T-helper 2 cell treated with Interferon-gamma antibody and Interleukin-4, amounts not matched to agents 5 μg/mL and 100 μg/mL, for 36 hours (primary cell): ENCODE measurements at regions not wholly inside any gene's neighbourhood (a gene's known extent, or its start where the extent isn't known, plus 50 kb on each side); places are given as distances from the start of the nearest gene placed in this dataset.
"Not testable (repeated sequence)": the region's sequence is repeated elsewhere in the genome, so short reads cannot be mapped to it uniquely, and the experiment has no call there.

ENCODE experiments used
- DNase-seq: peaks from one replicate; pipeline ENCODE4 v3.0.0; 2021; ENCODE audit warnings: low spot score
- H3K27ac Mint-ChIP-seq: one replicate; pipeline ENCODE4 v1.8.0; 2021; ENCODE audit warnings: mild to moderate bottlenecking, mixed read lengths
- H3K27me3 Mint-ChIP-seq: one replicate; pipeline ENCODE4 v1.8.0; 2021; ENCODE audit warnings: low read depth, mixed read lengths
- H3K36me3 Mint-ChIP-seq: one replicate; pipeline ENCODE4 v1.8.0; 2021; ENCODE audit warnings: low read depth, mixed read lengths
- H3K4me1 Mint-ChIP-seq: one replicate; pipeline ENCODE4 v1.8.0; 2021; ENCODE audit warnings: low read depth, mixed read lengths
- H3K4me3 Mint-ChIP-seq: one replicate; pipeline ENCODE4 v1.8.0; 2022; ENCODE audit warnings: mild to moderate bottlenecking, moderate library complexity, mixed read lengths
- H3K9me3 Mint-ChIP-seq: one replicate; pipeline ENCODE4 v1.8.0; 2021; ENCODE audit warnings: mixed read lengths

DNA sequence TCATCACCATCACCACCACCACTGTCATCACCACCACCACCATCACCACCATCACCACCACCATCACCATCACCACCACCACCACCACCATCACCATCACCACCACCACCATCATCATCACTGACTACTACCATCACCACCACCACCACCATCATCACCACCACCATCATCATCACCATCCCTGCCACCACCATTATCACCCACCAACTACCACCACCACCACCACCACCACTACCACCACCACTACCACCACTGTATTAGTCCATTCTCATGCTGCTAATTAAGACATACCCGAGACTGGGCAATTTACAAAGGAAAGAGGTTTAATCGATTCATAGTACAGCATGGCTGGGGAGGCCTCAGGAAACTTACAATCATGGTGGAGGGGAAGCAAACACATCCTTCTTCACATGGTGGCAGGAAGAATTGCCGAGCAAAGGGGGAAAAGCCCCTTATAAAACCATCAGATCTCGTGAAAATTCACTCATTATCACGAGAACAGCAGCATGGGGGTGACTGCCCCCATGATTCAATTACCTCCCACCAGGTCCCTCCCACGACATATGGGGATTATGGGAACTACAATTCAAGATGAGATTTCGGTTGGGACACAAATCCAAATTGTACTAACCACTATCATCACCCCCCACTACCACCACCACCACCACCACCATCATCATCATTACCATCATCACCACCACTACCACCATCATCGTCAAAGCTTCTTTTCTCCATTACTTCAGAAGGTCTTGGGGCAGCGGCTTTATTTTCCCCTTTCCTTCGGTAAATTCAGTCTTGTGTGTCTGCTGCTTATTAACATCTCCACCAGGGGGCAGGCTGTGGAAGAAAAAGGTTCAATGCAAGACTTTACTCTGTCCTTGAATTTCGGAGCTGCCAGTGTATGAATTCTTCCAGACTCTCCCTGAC lies 53.6 kb upstream of the SCAF4 start:
- peak; percentile 9 for DNase-seq
- H3K27ac Mint-ChIP-seq, H3K4me1 Mint-ChIP-seq, H3K9me3 Mint-ChIP-seq, H3K4me3 Mint-ChIP-seq, H3K27me3 Mint-ChIP-seq, H3K36me3 Mint-ChIP-seq: not testable (repeated sequence)

DNA sequence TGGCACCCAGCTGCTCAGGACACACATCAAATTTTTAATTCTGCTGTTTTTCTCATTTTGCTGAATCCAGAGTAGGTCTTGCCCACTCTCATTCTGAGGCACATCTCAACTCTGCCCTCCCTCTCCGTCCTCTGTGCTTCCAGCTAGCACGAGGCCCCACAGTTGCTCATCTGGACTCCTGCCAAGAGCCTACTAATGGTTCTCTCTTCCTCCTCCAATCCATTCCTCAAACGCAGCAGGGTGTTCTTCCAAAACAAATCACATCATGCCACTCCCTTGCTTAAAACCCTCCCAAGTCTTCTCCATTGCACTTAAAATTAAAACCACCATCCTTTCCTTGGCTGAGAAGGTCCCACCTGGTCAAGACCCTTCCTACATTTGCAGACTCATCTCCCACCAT lies 49.8 kb upstream of the SCAF4 start:
- H3K36me3 Mint-ChIP-seq = no peaks in the 10 kb centered on the region
- DNase-seq = no peak
- H3K27me3 Mint-ChIP-seq = peaks cover 3% of the 10 kb centered on the region
- H3K27ac Mint-ChIP-seq = no peak overlapping the region
- peaks cover 1% of the 10 kb centered on the region for H3K4me1 Mint-ChIP-seq
- no peak overlapping the region for H3K4me3 Mint-ChIP-seq
- peaks cover 5% of the 10 kb centered on the region for H3K9me3 Mint-ChIP-seq
